ENCODE measurements at regions not wholly inside any gene's neighbourhood (a gene's known extent, or its start where the extent isn't known, plus 50 kb on each side); places are given as distances from the start of the nearest gene placed in this dataset.

GRCh38 chr5:67425514-67425913 is 228.9 kb upstream of the CD180 start:
- Histone ChIP-seq H2BK12ac (ENCODE audit: insufficient read length, low read depth, low read length) (no peak overlapping the region), H2AFZ (ENCODE audit: low read length) (no peak overlapping the region), H2BK20ac (ENCODE audit: low read depth, low read length, poor library complexity, severe bottlenecking) (no peak overlapping the region), H4K5ac (ENCODE audit: insufficient read length, low read depth, low read length) (no peak overlapping the region), H3K4me2 (ENCODE audit: insufficient read depth, insufficient read length, low read length) (no peak overlapping the region), H3K4ac (ENCODE audit: low read depth, low read length) (no peak overlapping the region), H3K9ac (ENCODE audit: extremely low read depth, insufficient read length, low read length) (no peak overlapping the region), H3K79me1 (ENCODE audit: insufficient read depth, low read depth, low read length, poor library complexity, severe bottlenecking) (no peaks in the 10 kb centered on the region), H4K91ac (ENCODE audit: insufficient read length, low read depth, low read length) (no peak overlapping the region), H3K23me2 (ENCODE audit: insufficient read length, low read depth, low read length, poor library complexity, severe bottlenecking) (no peaks in the 10 kb centered on the region), H2BK5ac (ENCODE audit: insufficient read length, low read length) (no peak overlapping the region), H3K27ac (ENCODE audit: insufficient read length, low read depth, low read length) (no peak overlapping the region), H2BK120ac (ENCODE audit: low read depth, low read length, poor library complexity, severe bottlenecking) (no peak overlapping the region), H2AK5ac (ENCODE audit: insufficient read length, low read length) (no peak overlapping the region), H3K14ac (ENCODE audit: insufficient read depth, low read length) (no peak overlapping the region), H4K8ac (replicated peaks; ENCODE audit: insufficient read length, low read depth, low read length) (no peak overlapping the region), H3T11ph (ENCODE audit: low read length) (no peak overlapping the region), H3K9me3 (ENCODE audit: control insufficient read depth, low read depth, low read length) (no peaks in the 10 kb centered on the region), H3K18ac (ENCODE audit: insufficient read length, low read depth, low read length) (no peak overlapping the region), H3K27me3 (ENCODE audit: insufficient read depth, low read length) (no peaks in the 10 kb centered on the region), H3K56ac (ENCODE audit: insufficient read length, low read depth, low read length) (no peak overlapping the region), H3K23ac (ENCODE audit: insufficient read length, low read depth, low read length) (no peak overlapping the region), H3K79me2 (ENCODE audit: insufficient read depth, low read length) (no peaks in the 10 kb centered on the region), H3K4me1 (ENCODE audit: insufficient read depth, low read length) (peaks cover 7% of the 10 kb centered on the region; the same call in 1 of the 2 replicates), H2BK15ac (ENCODE audit: low read depth, low read length) (no peak overlapping the region), H4K20me1 (ENCODE audit: control insufficient read depth, insufficient read depth, insufficient read length) (no peaks in the 10 kb centered on the region)
- H3K27ac Mint-ChIP-seq: no peak overlapping the region
- WGBS (ENCODE audit: extremely low coverage, insufficient read length, low lambda C conversion rate): no CpG with 5 or more reads among the region's 1 CpG
- peaks cover 7 to 10% of the 10 kb centered on the region in 2 experiments for H3K4me1 Mint-ChIP-seq
- peaks cover 0 to 5% of the 10 kb centered on the region in 2 experiments; a peak in 2 of 5 replicates for H3K9me3 Mint-ChIP-seq
- no peaks in the 10 kb centered on the region for H3K27me3 Mint-ChIP-seq (ENCODE audit: low read depth)
- H3K36me3 Mint-ChIP-seq (ENCODE audit: insufficient read depth in 1 of 3, low read depth in 3 of 3): no peaks in the 10 kb centered on the region
- H3K4me3 Mint-ChIP-seq: no peak overlapping the region
- DNase-seq: no peak
- TF ChIP-seq, protein P1, sequence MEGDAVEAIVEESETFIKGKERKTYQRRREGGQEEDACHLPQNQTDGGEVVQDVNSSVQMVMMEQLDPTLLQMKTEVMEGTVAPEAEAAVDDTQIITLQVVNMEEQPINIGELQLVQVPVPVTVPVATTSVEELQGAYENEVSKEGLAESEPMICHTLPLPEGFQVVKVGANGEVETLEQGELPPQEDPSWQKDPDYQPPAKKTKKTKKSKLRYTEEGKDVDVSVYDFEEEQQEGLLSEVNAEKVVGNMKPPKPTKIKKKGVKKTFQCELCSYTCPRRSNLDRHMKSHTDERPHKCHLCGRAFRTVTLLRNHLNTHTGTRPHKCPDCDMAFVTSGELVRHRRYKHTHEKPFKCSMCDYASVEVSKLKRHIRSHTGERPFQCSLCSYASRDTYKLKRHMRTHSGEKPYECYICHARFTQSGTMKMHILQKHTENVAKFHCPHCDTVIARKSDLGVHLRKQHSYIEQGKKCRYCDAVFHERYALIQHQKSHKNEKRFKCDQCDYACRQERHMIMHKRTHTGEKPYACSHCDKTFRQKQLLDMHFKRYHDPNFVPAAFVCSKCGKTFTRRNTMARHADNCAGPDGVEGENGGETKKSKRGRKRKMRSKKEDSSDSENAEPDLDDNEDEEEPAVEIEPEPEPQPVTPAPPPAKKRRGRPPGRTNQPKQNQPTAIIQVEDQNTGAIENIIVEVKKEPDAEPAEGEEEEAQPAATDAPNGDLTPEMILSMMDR (conservative IDR thresholded peaks at IDR 0.05): no peak
